Keratinocyte (primary cell): ENCODE measurements at regions not wholly inside any gene's neighbourhood (a gene's known extent, or its start where the extent isn't known, plus 50 kb on each side); places are given as distances from the start of the nearest gene placed in this dataset.

Experiments used
- DNase-seq: peaks from one replicate; pipeline ENCODE4 v3.0.0-alpha.2; 2011; ENCODE audit warnings: low read depth, missing footprints, low spot score
- FAIRE-seq: peaks from 2 replicates; lab custom pipeline; 2011; peaks lifted over from hg19 to GRCh38; lab: Jason Lieb, UNC
- H2AFZ ChIP-seq: 2 replicates; pipeline ENCODE4 v1.6.0; 2012; ENCODE audit warnings: low read length, control low read depth, inconsistent platforms; ENCODE audit not compliant: control insufficient read depth
- H3K27ac ChIP-seq: 2 replicates; pipeline ENCODE4 v1.5.1; 2011; ENCODE audit warnings: low read length; ENCODE audit not compliant: control insufficient read depth, insufficient read depth
- H3K27me3 ChIP-seq: 3 replicates; pipeline ENCODE4 v1.6.0; 2011; ENCODE audit warnings: low read length; ENCODE audit not compliant: control insufficient read depth, insufficient read depth; ENCODE audit errors: extremely low read depth
- H3K36me3 ChIP-seq, 2 experiments: 2 replicates in 1 of 2; 3 replicates in 1 of 2; pipeline ENCODE4 v1.5.1; 2011; ENCODE audit warnings: low read length in 2 of 2, mild to moderate bottlenecking in 1 of 2; ENCODE audit not compliant: control insufficient read depth in 2 of 2, insufficient read depth in 2 of 2; ENCODE audit errors: extremely low read depth in 1 of 2
- H3K4me1 ChIP-seq: 3 replicates; pipeline ENCODE4 v1.5.1; 2011; ENCODE audit warnings: low read length; ENCODE audit not compliant: control insufficient read depth, insufficient read depth; ENCODE audit errors: extremely low read depth
- H3K4me2 ChIP-seq: 3 replicates; pipeline ENCODE4 v1.6.0; 2011; ENCODE audit warnings: low read depth, low read length; ENCODE audit not compliant: control insufficient read depth, insufficient read depth; ENCODE audit errors: extremely low read depth
- H3K4me3 ChIP-seq, 3 experiments: fragments of 200-600 bp in 1 of 3; sonication (generic) in 1 of 3; 2 replicates in 2 of 3; 3 replicates in 1 of 3; pipeline ENCODE4 v1.5.1; 2011 to 2016; ENCODE audit warnings: low read length in 3 of 3, mild to moderate bottlenecking in 3 of 3, control low read depth in 2 of 3, inconsistent platforms in 1 of 3, low read depth in 1 of 3, mixed read lengths in 1 of 3, mixed run types in 1 of 3, moderate library complexity in 1 of 3; ENCODE audit not compliant: control insufficient read depth in 2 of 3, insufficient read depth in 2 of 3; ENCODE audit errors: extremely low read depth in 1 of 3
- H3K79me2 ChIP-seq: 2 replicates; pipeline ENCODE4 v1.6.0; 2012; ENCODE audit warnings: low read length; ENCODE audit not compliant: control insufficient read depth, insufficient read depth
- H3K9ac ChIP-seq: 3 replicates; pipeline ENCODE4 v1.6.0; 2011; ENCODE audit warnings: low read length; ENCODE audit not compliant: control insufficient read depth, insufficient read depth; ENCODE audit errors: extremely low read depth
- H3K9me1 ChIP-seq: 3 replicates; pipeline ENCODE4 v1.6.0; 2011; ENCODE audit warnings: low read length; ENCODE audit not compliant: control insufficient read depth, insufficient read depth; ENCODE audit errors: extremely low read depth
- H3K9me3 ChIP-seq: 2 replicates; pipeline ENCODE4 v1.5.1; 2012; ENCODE audit warnings: low read depth, low read length; ENCODE audit not compliant: control insufficient read depth
- H4K20me1 ChIP-seq: 3 replicates; pipeline ENCODE4 v1.6.0; 2011; ENCODE audit warnings: low read length; ENCODE audit not compliant: control insufficient read depth, insufficient read depth; ENCODE audit errors: extremely low read depth
- EZH2 ChIP-seq: IDR thresholded peaks from one replicate; pipeline ENCODE4 v1.6.1; 2012; ENCODE audit warnings: inconsistent platforms, mild to moderate bottlenecking, low read length, moderate library complexity
- dilution Hi-C: fragments of 300-500 bp; cut with MboI; formaldehyde crosslinking; loops from one replicate; pipeline ENCODE4 v1.7.0; 2020; ENCODE audit warnings: low sequenced_read_pairs; ENCODE audit not compliant: extremely low pct_ligation_motif_present
- TF ChIP-seq, protein P1 (sequence below), 3 experiments: IDR thresholded peaks in 1 of 3; conservative IDR thresholded peaks in 1 of 3; optimal IDR thresholded peaks in 1 of 3; 2 replicates in 2 of 3; 3 replicates in 1 of 3; pipeline versions ENCODE3 to v1.5.1; 2011; ENCODE audit warnings: low read length in 3 of 3, mild to moderate bottlenecking in 3 of 3, moderate library complexity in 2 of 3, control low read depth in 1 of 3, inconsistent platforms in 1 of 3; ENCODE audit not compliant: insufficient read depth in 2 of 3; ENCODE audit errors: extremely low read depth in 1 of 3

GRCh38 chrX:124256216-124256615 is 76.2 kb upstream of the TEX13D start:
- Histone ChIP-seq H3K4me2 (no peak overlapping the region), H3K27me3 (no peaks in the 10 kb centered on the region), H3K79me2 (no peaks in the 10 kb centered on the region), H3K4me1 (no peaks in the 10 kb centered on the region), H2AFZ (no peak overlapping the region), H3K27ac (no peak overlapping the region), H3K9me3 (no peaks in the 10 kb centered on the region), H3K9me1 (no peaks in the 10 kb centered on the region), H3K36me3 (no peaks in the 10 kb centered on the region), H4K20me1 (no peaks in the 10 kb centered on the region), H3K9ac (no peak overlapping the region), H3K4me3 (no peak overlapping the region)
- DNase-seq (no peak), FAIRE-seq (no peak)
- TF ChIP-seq EZH2, result no peak
- TF ChIP-seq, protein P1, sequence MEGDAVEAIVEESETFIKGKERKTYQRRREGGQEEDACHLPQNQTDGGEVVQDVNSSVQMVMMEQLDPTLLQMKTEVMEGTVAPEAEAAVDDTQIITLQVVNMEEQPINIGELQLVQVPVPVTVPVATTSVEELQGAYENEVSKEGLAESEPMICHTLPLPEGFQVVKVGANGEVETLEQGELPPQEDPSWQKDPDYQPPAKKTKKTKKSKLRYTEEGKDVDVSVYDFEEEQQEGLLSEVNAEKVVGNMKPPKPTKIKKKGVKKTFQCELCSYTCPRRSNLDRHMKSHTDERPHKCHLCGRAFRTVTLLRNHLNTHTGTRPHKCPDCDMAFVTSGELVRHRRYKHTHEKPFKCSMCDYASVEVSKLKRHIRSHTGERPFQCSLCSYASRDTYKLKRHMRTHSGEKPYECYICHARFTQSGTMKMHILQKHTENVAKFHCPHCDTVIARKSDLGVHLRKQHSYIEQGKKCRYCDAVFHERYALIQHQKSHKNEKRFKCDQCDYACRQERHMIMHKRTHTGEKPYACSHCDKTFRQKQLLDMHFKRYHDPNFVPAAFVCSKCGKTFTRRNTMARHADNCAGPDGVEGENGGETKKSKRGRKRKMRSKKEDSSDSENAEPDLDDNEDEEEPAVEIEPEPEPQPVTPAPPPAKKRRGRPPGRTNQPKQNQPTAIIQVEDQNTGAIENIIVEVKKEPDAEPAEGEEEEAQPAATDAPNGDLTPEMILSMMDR (optimal IDR thresholded peaks at IDR 0.05 in 1 of 3, IDR thresholded peaks at IDR 0.05 in 1 of 3, conservative IDR thresholded peaks at IDR 0.05 in 1 of 3; ENCODE audit: extremely low read depth in 1 of 3, insufficient read depth in 2 of 3, low read length in 3 of 3), result no peak
- dilution Hi-C loops, result no loop called here

DNA sequence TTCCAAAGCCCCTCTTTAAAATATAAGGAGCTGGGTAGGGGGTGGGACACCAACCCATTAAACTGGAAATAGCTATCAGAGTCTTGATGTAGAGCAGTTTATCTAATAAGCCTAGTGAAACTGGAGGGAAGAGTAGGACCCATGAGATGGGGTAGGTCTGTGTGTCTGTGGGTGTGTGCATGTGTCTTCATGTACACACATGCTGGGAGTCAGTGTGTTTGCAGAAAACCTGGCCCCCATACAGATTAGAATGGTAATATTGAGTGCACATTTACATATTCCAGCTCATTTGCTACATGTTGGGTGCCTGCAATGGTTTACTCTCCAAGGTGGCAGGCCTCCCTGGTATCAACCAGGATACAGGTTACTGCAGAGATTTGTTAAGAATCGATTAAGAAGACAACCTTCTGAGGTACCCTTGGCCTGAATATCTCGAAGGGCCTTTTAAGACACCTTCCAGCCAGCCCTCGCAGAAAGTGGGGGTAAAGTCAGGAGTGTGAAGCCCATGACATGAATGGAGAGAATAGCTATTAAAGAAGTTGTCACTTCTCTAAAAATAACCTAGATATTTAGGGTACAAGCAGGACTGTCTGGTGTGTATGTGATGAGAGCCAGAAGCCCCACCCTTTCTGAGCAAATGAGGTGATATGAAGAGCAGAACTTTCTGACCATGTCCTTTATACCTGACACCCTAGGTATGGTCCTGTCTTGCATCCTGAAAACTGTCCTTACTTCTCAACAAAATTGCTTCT is 75.7 kb upstream of the TEX13D start:
- dilution Hi-C loops, result no loop called here
- FAIRE-seq, result no peak
- no peaks in the 10 kb centered on the region for H3K9me1 ChIP-seq

More for the DNA sequence above, 75.7 kb upstream of the TEX13D start:
- Histone ChIP-seq H4K20me1 (no peaks in the 10 kb centered on the region), H3K27me3 (no peaks in the 10 kb centered on the region), H3K9ac (no peak overlapping the region), H2AFZ (no peak overlapping the region), H3K4me2 (no peak overlapping the region), H3K36me3 (no peaks in the 10 kb centered on the region), H3K79me2 (no peaks in the 10 kb centered on the region), H3K27ac (no peak overlapping the region), H3K4me1 (no peaks in the 10 kb centered on the region), H3K4me3 (no peak overlapping the region), H3K9me3 (no peaks in the 10 kb centered on the region)
- DNase-seq, result no peak
- TF ChIP-seq, protein P1 (optimal IDR thresholded peaks at IDR 0.05 in 1 of 3, IDR thresholded peaks at IDR 0.05 in 1 of 3, conservative IDR thresholded peaks at IDR 0.05 in 1 of 3; ENCODE audit: extremely low read depth in 1 of 3, insufficient read depth in 2 of 3, low read length in 3 of 3), result no peak
- no peak for TF ChIP-seq EZH2
